GM12878 (cell line): ENCODE measurements at regions not wholly inside any gene's neighbourhood (a gene's known extent, or its start where the extent isn't known, plus 50 kb on each side); places are given as distances from the start of the nearest gene placed in this dataset.

ENCODE experiments used
- ATAC-seq: fragments of 200-7000 bp; cut with Tn5 transposase; 3 replicates; pipeline ENCODE4 v1.9.1; 2020; ENCODE audit warnings: mild to moderate bottlenecking, moderate library complexity
- BruUV-seq: library from RNA; stranded (reverse); fragments of 400-500 nt; replicated peaks from 2 replicates; lab custom pipeline; 2021; lab: Mats Ljungman, UMichigan
- CTCF ChIA-PET: fragments of 300-600 bp; sonication (Branson Sonifier 250); formaldehyde crosslinking; extraction: SDS; loops from one replicate; lab custom pipeline; 2021; ENCODE audit warnings: inconsistent platforms; lab: Yijun Ruan, JAX
- POLR2A ChIA-PET: fragments of 350-600 bp; formaldehyde crosslinking; extraction: SDS; loops from one replicate; lab custom pipeline; 2021; ENCODE audit warnings: inconsistent platforms; lab: Charles Lee
- RAD21 ChIA-PET: fragments of 300-600 bp; sonication (Branson Sonifier 250); formaldehyde crosslinking; loops from one replicate; lab custom pipeline; 2023; ENCODE audit warnings: antibody characterized with exemption; ENCODE audit not compliant: unreplicated experiment; lab: Charles Lee
- SMC1A ChIA-PET: fragments of 300-600 bp; sonication (Branson Sonifier 250); formaldehyde crosslinking; loops from one replicate; lab custom pipeline; 2023; ENCODE audit not compliant: unreplicated experiment, uncharacterized antibody; lab: Charles Lee
- DNase-seq: peaks from one replicate; pipeline ENCODE4 v3.0.0-alpha.2; 2011; ENCODE audit warnings: low read depth, low spot score
- FAIRE-seq: peaks from 3 replicates; lab custom pipeline; 2011; peaks lifted over from hg19 to GRCh38; lab: Jason Lieb, UNC
- H2AFZ ChIP-seq: 2 replicates; pipeline ENCODE4 v1.6.0; 2011; ENCODE audit warnings: low read depth, low read length, control low read depth; ENCODE audit not compliant: control insufficient read depth
- H3K27ac ChIP-seq: 2 replicates; pipeline ENCODE4 v1.5.1; 2011; ENCODE audit warnings: control low read depth; ENCODE audit not compliant: control insufficient read depth, insufficient read depth
- H3K27me3 ChIP-seq, 2 experiments: replicated peaks in 1 of 2; 2 replicates each; pipeline versions ENCODE4 v1.6.0 to v1.6.1; 2011; ENCODE audit warnings: low read length in 1 of 2; ENCODE audit not compliant: control insufficient read depth in 2 of 2, insufficient read depth in 2 of 2
- H3K36me3 ChIP-seq, 2 experiments: 2 replicates each; pipeline ENCODE4 v1.5.1; 2011; ENCODE audit warnings: low read length in 1 of 2; ENCODE audit not compliant: control insufficient read depth in 2 of 2, insufficient read depth in 2 of 2
- H3K4me1 ChIP-seq: 2 replicates; pipeline ENCODE4 v1.6.1; 2011; ENCODE audit warnings: mild to moderate bottlenecking, low read length, moderate library complexity, mixed read lengths; ENCODE audit not compliant: control insufficient read depth, insufficient read depth
- H3K4me2 ChIP-seq: 2 replicates; pipeline ENCODE4 v1.6.0; 2011; ENCODE audit warnings: control low read depth; ENCODE audit not compliant: control insufficient read depth, insufficient read depth
- H3K4me3 ChIP-seq: fragments of 200-600 bp; sonication (generic); 2 replicates; pipeline ENCODE4 v1.5.1; 2016
- H3K79me2 ChIP-seq: 2 replicates; pipeline ENCODE4 v1.6.0; 2011; ENCODE audit warnings: low read length; ENCODE audit not compliant: control insufficient read depth, insufficient read depth
- H3K9ac ChIP-seq: 2 replicates; pipeline ENCODE4 v1.8.0; 2011; ENCODE audit warnings: low read length, control low read depth, mixed read lengths; ENCODE audit not compliant: control insufficient read depth, insufficient read depth
- H3K9me3 ChIP-seq: replicated peaks from 3 replicates; pipeline ENCODE4 v1.5.1; 2011; ENCODE audit warnings: mild to moderate bottlenecking, low read length; ENCODE audit not compliant: control insufficient read depth, insufficient read depth
- H4K20me1 ChIP-seq: 2 replicates; pipeline ENCODE4 v1.6.0; 2011; ENCODE audit not compliant: control insufficient read depth, insufficient read depth
- ATF7 ChIP-seq: fragments of 450-650 bp; IDR thresholded peaks from 2 replicates; pipeline ENCODE4 v1.6.1; 2016; ENCODE audit warnings: low read depth, mild to moderate bottlenecking
- DPF2 ChIP-seq: fragments of 450-650 bp; IDR thresholded peaks from 2 replicates; pipeline ENCODE4 v1.6.1; 2017; ENCODE audit warnings: mild to moderate bottlenecking
- EP300 ChIP-seq, 2 experiments: fragments of 150-350 bp in 1 of 2; IDR thresholded peaks; 2 replicates each; pipeline ENCODE4 v1.6.1; 2011 to 2012; ENCODE audit warnings: low read depth in 2 of 2, low read length in 2 of 2, borderline replicate concordance in 1 of 2, improper control_type of control experiment in 1 of 2, inconsistent platforms in 1 of 2; ENCODE audit not compliant: control insufficient read depth in 1 of 2
- HDAC2 ChIP-seq: fragments of 200-600 bp; sonication (generic); IDR thresholded peaks from 2 replicates; pipeline ENCODE4 v1.6.1; 2017
- IKZF2 ChIP-seq, 2 experiments: fragments of 450-650 bp; IDR thresholded peaks; 2 replicates each; pipeline ENCODE4 v1.6.1; 2017; ENCODE audit warnings: mild to moderate bottlenecking in 2 of 2, moderate library complexity in 2 of 2
- MYC ChIP-seq: IDR thresholded peaks from 2 replicates; pipeline ENCODE4 v1.6.1; 2011; ENCODE audit warnings: mild to moderate bottlenecking, low read length, moderate library complexity, inconsistent platforms; ENCODE audit not compliant: insufficient read depth, insufficient replicate concordance, insufficient read length, severe bottlenecking
- NFXL1 ChIP-seq: fragments of 450-650 bp; IDR thresholded peaks from 2 replicates; pipeline ENCODE4 v1.6.1; 2017; ENCODE audit warnings: antibody characterized with exemption, mild to moderate bottlenecking, borderline replicate concordance
- NRF1 ChIP-seq: conservative IDR thresholded peaks from 2 replicates; pipeline ENCODE4 v1.6.1; 2011; ENCODE audit warnings: mild to moderate bottlenecking, low read depth, low read length, improper control_type of control experiment
- SP1 ChIP-seq: IDR thresholded peaks from one replicate; pipeline ENCODE4 v1.6.1; 2011; ENCODE audit warnings: low read depth, low read length
- SREBF2 ChIP-seq: IDR thresholded peaks from 2 replicates; pipeline ENCODE4 v1.6.1; 2012; ENCODE audit warnings: mild to moderate bottlenecking, low read length
- SRF ChIP-seq, 2 experiments: IDR thresholded peaks; 2 replicates each; pipeline ENCODE4 v1.6.1; 2011; ENCODE audit warnings: low read depth in 2 of 2, low read length in 2 of 2, mild to moderate bottlenecking in 1 of 2, moderate library complexity in 1 of 2
- WGBS: methylation state at CpG from one replicate; pipeline ENCODE4 v1.1.6; 2016; ENCODE audit warnings: low lambda C conversion rate; ENCODE audit not compliant: insufficient replicate concordance, insufficient coverage; ENCODE audit errors: missing lambda C conversion rate; 5-methylcytosine and 5-hydroxymethylcytosine counted together
- in situ Hi-C: fragments of 300-500 bp; cut with MboI; formaldehyde crosslinking; loops from 9 replicates; pipeline ENCODE4 v1.14.3; 2018; ENCODE audit warnings: mixed read lengths
- intact Hi-C: fragments of 100-400 bp; cut with micrococcal nuclease; formaldehyde crosslinking; loops from one replicate; pipeline ENCODE4 v1.14.2; 2022; ENCODE audit not compliant: unreplicated experiment
- TF ChIP-seq, protein P1 (sequence below): IDR thresholded peaks from 2 replicates; pipeline ENCODE4 v1.6.1; 2012; ENCODE audit warnings: improper control_type of control experiment, low read depth, low read length; ENCODE audit not compliant: insufficient replicate concordance
- TF ChIP-seq, protein P2 (sequence below): IDR thresholded peaks from 2 replicates; pipeline ENCODE4 v1.6.1; 2012; ENCODE audit warnings: low read depth, low read length, improper control_type of control experiment
- TF ChIP-seq, protein P3 (sequence below): fragments of 450-650 bp; IDR thresholded peaks from 2 replicates; pipeline ENCODE4 v1.6.1; 2017; ENCODE audit warnings: mild to moderate bottlenecking

DNA sequence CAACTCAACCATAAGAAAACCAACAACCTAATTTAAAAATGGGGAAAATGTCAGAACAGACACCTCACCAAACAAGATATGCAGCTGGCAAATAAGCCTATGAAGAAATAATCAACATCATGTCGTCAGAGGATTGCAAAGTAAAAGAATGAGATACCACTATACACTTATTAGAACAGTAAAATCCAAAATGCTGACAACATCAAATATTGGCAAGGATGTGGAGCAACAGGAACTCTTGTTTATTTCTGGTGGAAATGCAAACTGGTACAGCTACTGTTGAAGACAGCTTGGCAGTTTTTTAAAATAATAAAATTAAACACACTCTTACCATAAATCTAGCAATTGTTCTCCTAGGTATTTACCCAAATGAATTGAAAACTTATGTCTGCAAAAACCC lies 140.7 kb upstream of the B3GAT1 start:
- RAD21 ChIA-PET: no interaction called here
- Histone ChIP-seq H3K4me2 (no peak overlapping the region), H3K27me3 (peaks cover 0 to 2% of the 10 kb centered on the region in 2 experiments; a peak in 1 of 4 replicates), H4K20me1 (no peaks in the 10 kb centered on the region), H3K36me3 (no peaks in the 10 kb centered on the region), H2AFZ (no peak overlapping the region), H3K4me3 (no peak overlapping the region)
- SMC1A ChIA-PET: no interaction called here
- WGBS: 0% methylated on average over 1 of the region's 1 CpG
- POLR2A ChIA-PET: no interaction called here
- TF ChIP-seq, protein P1, sequence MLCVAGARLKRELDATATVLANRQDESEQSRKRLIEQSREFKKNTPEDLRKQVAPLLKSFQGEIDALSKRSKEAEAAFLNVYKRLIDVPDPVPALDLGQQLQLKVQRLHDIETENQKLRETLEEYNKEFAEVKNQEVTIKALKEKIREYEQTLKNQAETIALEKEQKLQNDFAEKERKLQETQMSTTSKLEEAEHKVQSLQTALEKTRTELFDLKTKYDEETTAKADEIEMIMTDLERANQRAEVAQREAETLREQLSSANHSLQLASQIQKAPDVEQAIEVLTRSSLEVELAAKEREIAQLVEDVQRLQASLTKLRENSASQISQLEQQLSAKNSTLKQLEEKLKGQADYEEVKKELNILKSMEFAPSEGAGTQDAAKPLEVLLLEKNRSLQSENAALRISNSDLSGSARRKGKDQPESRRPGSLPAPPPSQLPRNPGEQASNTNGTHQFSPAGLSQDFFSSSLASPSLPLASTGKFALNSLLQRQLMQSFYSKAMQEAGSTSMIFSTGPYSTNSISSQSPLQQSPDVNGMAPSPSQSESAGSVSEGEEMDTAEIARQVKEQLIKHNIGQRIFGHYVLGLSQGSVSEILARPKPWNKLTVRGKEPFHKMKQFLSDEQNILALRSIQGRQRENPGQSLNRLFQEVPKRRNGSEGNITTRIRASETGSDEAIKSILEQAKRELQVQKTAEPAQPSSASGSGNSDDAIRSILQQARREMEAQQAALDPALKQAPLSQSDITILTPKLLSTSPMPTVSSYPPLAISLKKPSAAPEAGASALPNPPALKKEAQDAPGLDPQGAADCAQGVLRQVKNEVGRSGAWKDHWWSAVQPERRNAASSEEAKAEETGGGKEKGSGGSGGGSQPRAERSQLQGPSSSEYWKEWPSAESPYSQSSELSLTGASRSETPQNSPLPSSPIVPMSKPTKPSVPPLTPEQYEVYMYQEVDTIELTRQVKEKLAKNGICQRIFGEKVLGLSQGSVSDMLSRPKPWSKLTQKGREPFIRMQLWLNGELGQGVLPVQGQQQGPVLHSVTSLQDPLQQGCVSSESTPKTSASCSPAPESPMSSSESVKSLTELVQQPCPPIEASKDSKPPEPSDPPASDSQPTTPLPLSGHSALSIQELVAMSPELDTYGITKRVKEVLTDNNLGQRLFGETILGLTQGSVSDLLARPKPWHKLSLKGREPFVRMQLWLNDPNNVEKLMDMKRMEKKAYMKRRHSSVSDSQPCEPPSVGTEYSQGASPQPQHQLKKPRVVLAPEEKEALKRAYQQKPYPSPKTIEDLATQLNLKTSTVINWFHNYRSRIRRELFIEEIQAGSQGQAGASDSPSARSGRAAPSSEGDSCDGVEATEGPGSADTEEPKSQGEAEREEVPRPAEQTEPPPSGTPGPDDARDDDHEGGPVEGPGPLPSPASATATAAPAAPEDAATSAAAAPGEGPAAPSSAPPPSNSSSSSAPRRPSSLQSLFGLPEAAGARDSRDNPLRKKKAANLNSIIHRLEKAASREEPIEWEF: no peak
- TF ChIP-seq SREBF2 (no peak), NFXL1 (no peak), SRF (IDR thresholded peaks at IDR 0.05; ENCODE audit: low read depth in 2 of 2, low read length in 2 of 2) (no peak), HDAC2 (no peak), SP1 (no peak), DPF2 (no peak), EP300 (IDR thresholded peaks at IDR 0.05; ENCODE audit: borderline replicate concordance in 1 of 2, control insufficient read depth in 1 of 2, low read depth in 2 of 2, low read length in 2 of 2) (no peak), ATF7 (no peak), MYC (no peak), IKZF2 (IDR thresholded peaks at IDR 0.05) (no peak), NRF1 (no peak)
- TF ChIP-seq, protein P2, sequence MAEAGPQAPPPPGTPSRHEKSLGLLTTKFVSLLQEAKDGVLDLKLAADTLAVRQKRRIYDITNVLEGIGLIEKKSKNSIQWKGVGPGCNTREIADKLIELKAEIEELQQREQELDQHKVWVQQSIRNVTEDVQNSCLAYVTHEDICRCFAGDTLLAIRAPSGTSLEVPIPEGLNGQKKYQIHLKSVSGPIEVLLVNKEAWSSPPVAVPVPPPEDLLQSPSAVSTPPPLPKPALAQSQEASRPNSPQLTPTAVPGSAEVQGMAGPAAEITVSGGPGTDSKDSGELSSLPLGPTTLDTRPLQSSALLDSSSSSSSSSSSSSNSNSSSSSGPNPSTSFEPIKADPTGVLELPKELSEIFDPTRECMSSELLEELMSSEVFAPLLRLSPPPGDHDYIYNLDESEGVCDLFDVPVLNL: no peak
- TF ChIP-seq, protein P3, sequence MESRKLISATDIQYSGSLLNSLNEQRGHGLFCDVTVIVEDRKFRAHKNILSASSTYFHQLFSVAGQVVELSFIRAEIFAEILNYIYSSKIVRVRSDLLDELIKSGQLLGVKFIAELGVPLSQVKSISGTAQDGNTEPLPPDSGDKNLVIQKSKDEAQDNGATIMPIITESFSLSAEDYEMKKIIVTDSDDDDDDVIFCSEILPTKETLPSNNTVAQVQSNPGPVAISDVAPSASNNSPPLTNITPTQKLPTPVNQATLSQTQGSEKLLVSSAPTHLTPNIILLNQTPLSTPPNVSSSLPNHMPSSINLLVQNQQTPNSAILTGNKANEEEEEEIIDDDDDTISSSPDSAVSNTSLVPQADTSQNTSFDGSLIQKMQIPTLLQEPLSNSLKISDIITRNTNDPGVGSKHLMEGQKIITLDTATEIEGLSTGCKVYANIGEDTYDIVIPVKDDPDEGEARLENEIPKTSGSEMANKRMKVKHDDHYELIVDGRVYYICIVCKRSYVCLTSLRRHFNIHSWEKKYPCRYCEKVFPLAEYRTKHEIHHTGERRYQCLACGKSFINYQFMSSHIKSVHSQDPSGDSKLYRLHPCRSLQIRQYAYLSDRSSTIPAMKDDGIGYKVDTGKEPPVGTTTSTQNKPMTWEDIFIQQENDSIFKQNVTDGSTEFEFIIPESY: no peak
- TF ChIP-seq, all 136 proteins: peak for 0
- in situ Hi-C loops (no loop called here), intact Hi-C loops (no loop called here)
- no peaks in the 10 kb centered on the region for H3K79me2 ChIP-seq
- no peaks in the 10 kb centered on the region for H3K9me3 ChIP-seq
- FAIRE-seq (no peak), DNase-seq (no peak), ATAC-seq (no peak)
- no TSS peak for BruUV-seq
- no peaks in the 10 kb centered on the region for H3K4me1 ChIP-seq
- no peak overlapping the region for H3K9ac ChIP-seq
- no peak overlapping the region for H3K27ac ChIP-seq
- CTCF ChIA-PET: no interaction called here
